ENCODE measurements at regions not wholly inside any gene's neighbourhood (a gene's known extent, or its start where the extent isn't known, plus 50 kb on each side); places are given as distances from the start of the nearest gene placed in this dataset.

- TF ChIP-seq CHD7 (IDR thresholded peaks at IDR 0.05; ENCODE audit: insufficient replicate concordance, low read length) (no peak), NRF1 (IDR thresholded peaks at IDR 0.05; ENCODE audit: low read depth, low read length) (no peak), MAX (IDR thresholded peaks at IDR 0.05) (no peak), CHD2 (IDR thresholded peaks at IDR 0.05; ENCODE audit: low read length) (no peak), POU5F1 (IDR thresholded peaks at IDR 0.05; ENCODE audit: low read depth, low read length) (no peak), TCF12 (IDR thresholded peaks at IDR 0.05; ENCODE audit: low read depth, low read length) (no peak), SRF (IDR thresholded peaks at IDR 0.05; ENCODE audit: low read depth, low read length) (no peak), POLR2A (IDR thresholded peaks at IDR 0.05; ENCODE audit: control extremely low read depth in 1 of 2, low read depth in 2 of 2, low read length in 2 of 2) (no peak), SP1 (IDR thresholded peaks at IDR 0.05; ENCODE audit: low read depth, low read length) (no peak), SP4 (IDR thresholded peaks at IDR 0.05; ENCODE audit: low read length) (no peak), JUND (IDR thresholded peaks at IDR 0.05; ENCODE audit: low read length) (no peak), TBP (IDR thresholded peaks at IDR 0.05; ENCODE audit: low read depth, low read length) (no peak), BRCA1 (IDR thresholded peaks at IDR 0.05; ENCODE audit: low read depth, low read length) (no peak), FOSL1 (IDR thresholded peaks at IDR 0.05; ENCODE audit: insufficient read depth, low read depth, low read length) (no peak), CBX5 (IDR thresholded peaks at IDR 0.05; ENCODE audit: low read depth, low read length) (no peak)
These were observed 340.7 kb downstream of the DHX15 start (continued) for GRCh38 chr4:24243641-24244040.
